Activated T-cell treated with anti-CD3 and anti-CD28 coated beads, Interleukin-2, amount 50 U/mL, for 24 hours (primary cell): ENCODE measurements at regions not wholly inside any gene's neighbourhood (a gene's known extent, or its start where the extent isn't known, plus 50 kb on each side); places are given as distances from the start of the nearest gene placed in this dataset.

Source experiments
- DNase-seq: peaks from one replicate; pipeline ENCODE4 v3.0.0-alpha.2; 2020
- H3K27ac Mint-ChIP-seq: 2 replicates; pipeline ENCODE4 v1.8.0; 2020; ENCODE audit warnings: mild to moderate bottlenecking, mixed read lengths
- H3K27me3 Mint-ChIP-seq: 2 replicates; pipeline ENCODE4 v1.8.0; 2020; ENCODE audit warnings: mixed read lengths
- H3K36me3 Mint-ChIP-seq: 2 replicates; pipeline ENCODE4 v1.8.0; 2020; ENCODE audit warnings: low read depth, mixed read lengths
- H3K4me1 Mint-ChIP-seq: 2 replicates; pipeline ENCODE4 v1.8.0; 2020; ENCODE audit warnings: low read depth, mixed read lengths
- H3K4me3 Mint-ChIP-seq: 2 replicates; pipeline ENCODE4 v1.8.0; 2020; ENCODE audit warnings: mild to moderate bottlenecking, moderate library complexity, mixed read lengths
- H3K9me3 Mint-ChIP-seq: 2 replicates; pipeline ENCODE4 v1.8.0; 2020; ENCODE audit warnings: mixed read lengths

- no peak for DNase-seq
- Mint-ChIP-seq H3K27ac (no peak overlapping the region), H3K27me3 (no peaks in the 10 kb centered on the region), H3K9me3 (no peaks in the 10 kb centered on the region), H3K4me1 (no peaks in the 10 kb centered on the region), H3K36me3 (no peaks in the 10 kb centered on the region), H3K4me3 (no peak overlapping the region)
These were observed 606.3 kb upstream of the PLXNA2 start for GRCh38 chr1:208850442-208850841.

GRCh38 chr1:208851366-208851765, 607.2 kb upstream of the PLXNA2 start:
- H3K4me1 Mint-ChIP-seq = no peaks in the 10 kb centered on the region
- H3K4me3 Mint-ChIP-seq = no peak overlapping the region
- no peaks in the 10 kb centered on the region for H3K27me3 Mint-ChIP-seq
- DNase-seq = no peak
- H3K36me3 Mint-ChIP-seq = no peaks in the 10 kb centered on the region
- no peaks in the 10 kb centered on the region for H3K9me3 Mint-ChIP-seq
- H3K27ac Mint-ChIP-seq = no peak overlapping the region

- H3K27me3 Mint-ChIP-seq = peaks cover 5% of the 10 kb centered on the region
- H3K4me1 Mint-ChIP-seq = no peaks in the 10 kb centered on the region
- DNase-seq = no peak
- no peaks in the 10 kb centered on the region for H3K36me3 Mint-ChIP-seq
- H3K27ac Mint-ChIP-seq = no peak overlapping the region
- H3K9me3 Mint-ChIP-seq = peaks cover 4% of the 10 kb centered on the region
- no peak overlapping the region for H3K4me3 Mint-ChIP-seq
These were observed 608.7 kb upstream of the PLXNA2 start for GRCh38 chr1:208852911-208853310.

DNA sequence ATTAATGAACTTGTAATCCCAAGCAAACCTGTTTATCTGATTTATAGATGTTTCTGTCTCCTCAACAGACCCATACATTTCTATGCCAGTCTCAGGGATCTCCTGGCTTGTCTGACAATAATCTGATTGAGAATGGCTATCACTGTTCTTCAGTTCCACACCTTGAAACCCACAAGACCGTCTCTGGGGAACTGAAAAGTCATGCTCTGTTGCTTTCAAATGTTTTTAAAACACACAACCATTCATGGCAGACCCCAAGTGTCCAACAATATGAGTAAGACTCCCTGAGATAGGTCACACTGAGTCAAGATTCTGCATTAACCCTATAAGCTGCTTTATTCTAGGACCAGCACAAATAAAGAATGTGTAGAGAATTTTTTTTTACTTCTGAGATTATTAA, 611.2 kb upstream of the PLXNA2 start:
- H3K27me3 Mint-ChIP-seq = peaks cover 8% of the 10 kb centered on the region
- no peaks in the 10 kb centered on the region for H3K36me3 Mint-ChIP-seq
- DNase-seq = no peak
- no peak overlapping the region for H3K4me3 Mint-ChIP-seq
- H3K27ac Mint-ChIP-seq = no peak overlapping the region
- H3K4me1 Mint-ChIP-seq = no peaks in the 10 kb centered on the region
- H3K9me3 Mint-ChIP-seq = peaks cover 4% of the 10 kb centered on the region

GRCh38 chr1:208857465-208857864, 613.3 kb upstream of the PLXNA2 start:
- no peaks in the 10 kb centered on the region for H3K4me1 Mint-ChIP-seq
- peaks cover 8% of the 10 kb centered on the region for H3K27me3 Mint-ChIP-seq

GRCh38 chr1:208858738-208859137, 614.6 kb upstream of the PLXNA2 start:
- no peaks in the 10 kb centered on the region for H3K36me3 Mint-ChIP-seq
- no peak overlapping the region for H3K4me3 Mint-ChIP-seq
- no peak overlapping the region for H3K27ac Mint-ChIP-seq
- peaks cover 8% of the 10 kb centered on the region for H3K27me3 Mint-ChIP-seq
- DNase-seq = no peak
- H3K9me3 Mint-ChIP-seq = peaks cover 4% of the 10 kb centered on the region
- H3K4me1 Mint-ChIP-seq = no peaks in the 10 kb centered on the region

More at GRCh38 chr1:208857465-208857864, 613.3 kb upstream of the PLXNA2 start:
- H3K36me3 Mint-ChIP-seq = no peaks in the 10 kb centered on the region
- DNase-seq = no peak
- peaks cover 4% of the 10 kb centered on the region for H3K9me3 Mint-ChIP-seq
- H3K4me3 Mint-ChIP-seq = no peak overlapping the region
- no peak overlapping the region for H3K27ac Mint-ChIP-seq

DNA sequence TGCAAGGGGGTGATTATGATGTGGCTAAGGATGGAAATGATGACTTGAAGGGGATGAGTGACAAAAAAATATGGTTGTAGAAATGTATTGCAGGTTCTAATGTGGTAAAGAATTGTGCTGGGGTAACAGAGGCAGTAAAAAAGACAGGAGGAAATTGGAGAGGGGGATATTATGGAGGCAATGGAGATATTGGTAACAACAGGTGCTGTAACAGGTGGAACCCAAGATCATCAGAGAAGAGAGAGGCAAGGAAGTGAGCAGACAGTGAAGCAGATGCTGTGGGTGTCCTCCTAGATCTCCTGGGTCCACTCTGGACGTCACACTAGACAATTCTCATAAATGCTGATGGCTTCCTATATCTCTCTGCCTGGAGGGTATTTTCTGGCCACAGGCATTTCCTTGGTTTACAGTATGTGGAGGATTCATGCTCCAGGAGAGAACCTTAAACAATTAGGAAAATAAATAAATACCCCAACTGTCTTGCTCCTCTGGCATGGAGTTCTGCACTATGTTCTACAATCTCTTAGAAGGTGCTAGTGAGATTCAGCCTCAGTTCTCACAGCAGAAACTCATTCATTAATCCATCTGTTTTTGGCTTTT, 620.3 kb upstream of the PLXNA2 start:
- no peaks in the 10 kb centered on the region for H3K4me1 Mint-ChIP-seq
- H3K9me3 Mint-ChIP-seq = no peaks in the 10 kb centered on the region
- no peak for DNase-seq
- no peak overlapping the region for H3K27ac Mint-ChIP-seq
- H3K4me3 Mint-ChIP-seq = no peak overlapping the region
- H3K27me3 Mint-ChIP-seq = no peaks in the 10 kb centered on the region
- no peaks in the 10 kb centered on the region for H3K36me3 Mint-ChIP-seq

GRCh38 chr1:208866386-208866955, 622.3 kb upstream of the PLXNA2 start:
- no peak for DNase-seq
- Mint-ChIP-seq H3K27ac (no peak overlapping the region), H3K27me3 (no peaks in the 10 kb centered on the region), H3K36me3 (no peaks in the 10 kb centered on the region), H3K9me3 (peaks cover 2% of the 10 kb centered on the region), H3K4me3 (no peak overlapping the region), H3K4me1 (no peaks in the 10 kb centered on the region)

DNA sequence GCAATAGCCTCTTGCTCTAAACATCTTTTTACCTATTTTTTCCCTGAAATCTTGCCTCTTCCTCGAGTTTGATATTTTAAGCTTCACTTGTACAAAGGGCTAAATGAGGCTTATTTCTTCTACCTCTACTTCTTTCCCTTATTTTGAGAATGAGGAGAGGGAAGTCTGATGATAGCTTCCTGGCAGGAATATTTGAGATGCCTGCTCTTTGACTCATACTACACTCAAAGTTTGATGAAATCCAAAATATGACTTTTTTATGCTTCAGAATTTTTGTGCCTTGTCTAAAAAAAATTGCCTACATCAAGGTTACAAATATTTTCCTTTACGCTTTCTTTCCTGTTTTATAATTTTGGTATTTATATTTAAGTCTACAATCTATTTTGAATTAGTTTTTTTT, 624.4 kb upstream of the PLXNA2 start:
- Mint-ChIP-seq H3K27me3 (no peaks in the 10 kb centered on the region), H3K4me3 (no peak overlapping the region), H3K4me1 (no peaks in the 10 kb centered on the region), H3K27ac (no peak overlapping the region), H3K36me3 (no peaks in the 10 kb centered on the region), H3K9me3 (peaks cover 2% of the 10 kb centered on the region)
- no peak for DNase-seq

GRCh38 chr1:208874915-208875314, 630.7 kb upstream of the PLXNA2 start:
- no peak overlapping the region for H3K4me3 Mint-ChIP-seq
- H3K27ac Mint-ChIP-seq = no peak overlapping the region
- H3K27me3 Mint-ChIP-seq = peaks cover 8% of the 10 kb centered on the region
- no peak for DNase-seq
- H3K36me3 Mint-ChIP-seq = no peaks in the 10 kb centered on the region
- H3K4me1 Mint-ChIP-seq = no peaks in the 10 kb centered on the region
- peaks cover 2% of the 10 kb centered on the region for H3K9me3 Mint-ChIP-seq

GRCh38 chr1:208879022-208879421, 634.8 kb upstream of the PLXNA2 start:
- Mint-ChIP-seq H3K4me1 (no peaks in the 10 kb centered on the region), H3K27ac (no peak overlapping the region), H3K9me3 (no peaks in the 10 kb centered on the region), H3K27me3 (peaks cover 5% of the 10 kb centered on the region), H3K4me3 (no peak overlapping the region), H3K36me3 (no peaks in the 10 kb centered on the region)
- DNase-seq = no peak

DNA sequence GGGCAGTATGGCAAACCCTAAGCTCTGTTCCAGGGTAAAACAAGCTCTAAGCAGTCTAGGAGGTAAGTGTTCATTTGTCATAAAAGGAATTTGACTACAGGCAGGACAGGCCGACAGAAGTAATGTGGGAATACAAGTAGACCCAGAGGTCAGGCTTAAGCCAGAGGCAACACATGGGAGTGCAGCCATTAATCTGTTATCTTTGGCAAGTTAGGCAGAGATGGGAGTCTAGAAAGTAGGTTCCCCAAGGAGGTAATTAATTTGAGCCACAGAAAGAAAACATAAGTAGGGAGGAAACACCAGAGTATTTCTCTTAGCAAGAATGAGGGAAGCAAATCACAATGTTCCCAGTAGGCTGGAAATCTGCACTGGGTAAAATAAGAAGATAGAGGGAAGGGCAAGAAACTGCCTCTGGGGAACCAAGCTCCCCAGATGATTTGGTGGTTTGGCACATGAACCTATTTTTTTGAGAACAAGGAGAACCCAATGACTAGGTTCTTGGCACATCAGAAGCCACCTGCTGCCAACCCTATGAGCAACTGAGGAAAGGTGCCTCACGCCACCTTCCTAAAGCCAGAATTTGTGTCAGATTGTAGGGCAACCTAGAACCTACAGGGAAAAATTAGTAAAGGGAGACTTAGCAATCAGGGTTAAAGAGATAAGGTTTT, 636.4 kb upstream of the PLXNA2 start:
- no peak overlapping the region for H3K4me3 Mint-ChIP-seq
- no peaks in the 10 kb centered on the region for H3K9me3 Mint-ChIP-seq
- no peaks in the 10 kb centered on the region for H3K36me3 Mint-ChIP-seq
- no peak for DNase-seq
- H3K27ac Mint-ChIP-seq = no peak overlapping the region
- H3K27me3 Mint-ChIP-seq = peaks cover 3% of the 10 kb centered on the region
- H3K4me1 Mint-ChIP-seq = no peaks in the 10 kb centered on the region

DNA sequence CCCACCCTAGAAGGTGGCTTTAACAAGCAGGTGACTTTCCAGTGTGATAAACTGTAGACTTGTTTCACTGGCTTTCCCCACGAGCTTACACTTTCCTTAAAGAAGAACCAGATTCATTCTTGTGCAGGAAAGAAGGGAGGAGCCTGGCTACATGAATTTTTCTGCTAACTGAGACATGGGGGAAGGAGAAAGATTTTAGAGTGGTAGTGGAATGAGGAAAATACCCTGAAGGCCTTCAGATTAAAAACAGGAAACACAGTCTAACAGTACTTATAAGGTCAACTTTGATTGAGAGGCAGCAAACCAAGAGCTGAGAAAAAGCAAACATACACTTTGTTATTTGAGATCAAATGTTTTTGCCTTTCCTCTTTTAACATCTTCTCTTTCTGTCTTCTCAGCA, 640.9 kb upstream of the PLXNA2 start:
- no peak overlapping the region for H3K4me3 Mint-ChIP-seq
- no peak overlapping the region for H3K27ac Mint-ChIP-seq
- H3K4me1 Mint-ChIP-seq = no peaks in the 10 kb centered on the region
- no peak for DNase-seq
- no peaks in the 10 kb centered on the region for H3K27me3 Mint-ChIP-seq
- H3K9me3 Mint-ChIP-seq = no peaks in the 10 kb centered on the region
- no peaks in the 10 kb centered on the region for H3K36me3 Mint-ChIP-seq

DNA sequence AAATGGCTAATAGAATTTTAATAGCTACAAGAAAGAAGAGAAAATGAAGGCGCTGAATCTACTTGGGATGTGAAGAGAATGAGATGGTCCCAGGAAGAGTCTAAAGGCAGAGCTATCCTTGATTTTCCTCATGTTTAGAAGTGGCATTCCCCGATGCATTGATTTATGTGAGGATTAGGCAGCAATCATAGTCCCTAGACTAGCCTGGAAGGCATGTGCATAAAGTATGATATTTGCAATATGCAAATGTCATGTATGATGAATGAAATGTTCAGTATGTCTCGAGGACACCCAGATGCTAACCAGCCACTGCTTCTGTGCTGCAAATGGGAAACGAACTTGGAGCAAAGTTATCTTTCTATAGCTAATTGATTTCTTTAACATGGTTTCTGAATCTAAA, 641.5 kb upstream of the PLXNA2 start:
- DNase-seq = no peak
- Mint-ChIP-seq H3K4me3 (no peak overlapping the region), H3K4me1 (no peaks in the 10 kb centered on the region), H3K27ac (no peak overlapping the region), H3K36me3 (no peaks in the 10 kb centered on the region), H3K27me3 (no peaks in the 10 kb centered on the region), H3K9me3 (no peaks in the 10 kb centered on the region)

DNA sequence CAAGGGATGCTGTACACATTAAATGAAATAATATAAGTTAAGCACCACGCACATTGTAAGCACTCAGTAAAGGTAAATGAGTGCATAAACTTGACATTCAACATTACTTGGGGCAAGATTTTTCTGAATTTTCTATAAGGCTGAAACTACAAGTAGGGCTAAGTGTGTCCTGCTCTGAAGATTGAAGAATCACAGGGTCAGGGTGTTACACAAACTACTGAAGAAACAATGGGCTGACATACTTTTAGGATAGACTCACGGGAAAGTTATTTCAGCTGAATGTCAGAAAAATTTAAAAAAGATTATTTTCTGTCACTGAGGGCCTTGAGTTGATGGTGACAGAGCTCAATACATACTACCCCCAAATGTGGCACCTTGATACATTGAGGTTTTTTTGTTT, 644.2 kb upstream of the PLXNA2 start:
- H3K27me3 Mint-ChIP-seq = no peaks in the 10 kb centered on the region
- no peaks in the 10 kb centered on the region for H3K9me3 Mint-ChIP-seq
- H3K4me3 Mint-ChIP-seq = no peak overlapping the region
- DNase-seq = no peak
- no peaks in the 10 kb centered on the region for H3K36me3 Mint-ChIP-seq
- H3K27ac Mint-ChIP-seq = no peak overlapping the region
- H3K4me1 Mint-ChIP-seq = no peaks in the 10 kb centered on the region
